ENCODE measurements at regions not wholly inside any gene's neighbourhood (a gene's known extent, or its start where the extent isn't known, plus 50 kb on each side); places are given as distances from the start of the nearest gene placed in this dataset.

- Mint-ChIP-seq H3K27me3 (ENCODE audit: low read depth) (peaks cover 16% of the 10 kb centered on the region), H3K4me1 (ENCODE audit: low read depth) (peaks cover 11% of the 10 kb centered on the region), H3K4me3 (no peak overlapping the region), H3K9me3 (no peaks in the 10 kb centered on the region), H3K27ac (no peak overlapping the region), H3K36me3 (ENCODE audit: low read depth) (no peaks in the 10 kb centered on the region)
Measured at GRCh38 chr16:85333744-85334640, 221.7 kb upstream of the CIBAR2 start.

DNA sequence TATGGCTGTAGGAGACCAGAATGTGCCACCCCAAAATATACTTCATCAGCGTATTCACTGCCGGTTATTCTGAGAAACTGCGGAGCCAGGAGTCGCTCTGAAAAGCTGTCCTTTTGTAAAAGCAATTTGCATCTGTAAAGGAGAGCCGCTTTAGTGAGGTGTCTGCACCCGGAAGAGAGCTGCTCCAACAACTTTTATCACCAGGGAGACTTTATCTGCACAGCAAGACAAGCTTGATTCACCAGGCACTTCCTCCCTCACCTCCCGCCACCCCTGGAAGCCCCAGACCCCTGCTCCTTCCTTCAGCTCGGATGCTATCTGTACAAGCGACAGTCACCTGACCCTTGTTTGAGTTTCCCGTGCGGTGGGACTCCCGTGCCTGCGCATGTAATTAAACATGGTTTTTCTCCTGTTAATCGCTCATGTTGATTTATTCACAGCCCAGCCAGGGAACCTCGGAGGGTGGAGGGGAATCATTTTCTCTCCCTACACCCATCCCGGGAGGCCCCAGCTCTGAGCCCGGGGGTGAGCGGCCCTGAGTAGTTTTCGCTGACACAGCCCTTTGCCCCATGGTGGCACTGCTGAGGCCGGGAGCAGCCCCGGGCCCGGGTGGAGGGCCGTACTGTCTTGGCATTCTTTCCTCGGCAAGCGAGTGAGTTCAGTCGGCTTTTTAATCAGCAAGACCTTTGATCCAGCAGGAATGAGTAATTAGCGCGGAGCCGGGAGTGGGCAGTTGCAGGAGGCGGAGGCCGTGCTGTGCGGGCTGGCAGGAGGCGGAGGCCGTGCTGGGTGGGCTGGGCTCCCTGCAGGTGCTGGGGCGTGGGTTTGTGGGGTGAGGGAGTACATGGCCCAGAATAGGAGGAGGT lies 222.7 kb upstream of the CIBAR2 start:
- Mint-ChIP-seq H3K4me1 (ENCODE audit: low read depth) (peaks cover 11% of the 10 kb centered on the region), H3K9me3 (no peaks in the 10 kb centered on the region), H3K27me3 (ENCODE audit: low read depth) (peaks cover 12% of the 10 kb centered on the region), H3K4me3 (peak overlapping the region; percentile 38), H3K36me3 (ENCODE audit: low read depth) (no peaks in the 10 kb centered on the region), H3K27ac (no peak overlapping the region)

DNA sequence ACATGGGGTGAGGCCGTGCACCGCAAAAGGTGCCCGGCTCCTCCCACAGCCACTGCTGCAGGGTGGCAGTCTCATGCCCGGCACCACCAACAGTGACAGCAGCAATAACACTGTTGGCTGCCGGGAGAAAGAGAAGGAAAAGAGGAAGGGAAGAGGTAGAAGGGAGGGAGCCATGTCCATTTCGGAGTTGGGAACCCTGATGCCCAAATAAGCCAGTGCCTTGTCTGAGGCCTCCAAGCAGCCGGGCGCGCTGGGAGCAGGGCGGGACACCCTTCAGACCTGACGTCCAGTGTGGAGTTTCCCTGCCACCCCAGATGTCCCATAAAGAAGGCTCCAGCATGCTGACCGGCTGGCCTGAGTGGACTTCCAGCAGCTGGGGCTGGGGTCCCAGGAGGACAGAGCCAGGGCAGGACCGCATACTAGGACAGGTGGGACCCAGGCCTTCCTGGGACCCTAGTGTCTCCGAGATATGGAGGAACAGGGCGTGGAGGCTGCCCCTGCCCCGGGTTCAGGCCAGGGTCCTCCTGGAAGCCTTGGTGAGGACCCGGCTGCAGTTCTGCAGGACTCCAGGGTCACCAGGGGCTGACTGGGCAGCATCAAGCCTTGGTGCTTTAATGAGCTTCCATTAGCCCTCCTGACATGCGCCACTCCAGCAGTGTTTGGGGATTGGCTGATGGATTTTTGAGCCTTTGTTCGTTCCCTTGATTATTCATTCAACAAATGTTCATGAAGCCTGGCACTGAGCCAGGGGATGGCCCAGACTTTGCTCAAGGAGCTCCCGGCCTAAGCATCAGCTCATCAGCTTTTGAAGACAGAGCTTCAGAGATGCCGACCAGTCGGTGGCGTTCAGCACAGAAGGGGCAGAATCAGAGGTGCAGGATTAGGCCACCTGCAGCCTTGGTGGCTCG lies 223.6 kb upstream of the CIBAR2 start:
- peaks cover 5% of the 10 kb centered on the region for H3K27me3 Mint-ChIP-seq (ENCODE audit: low read depth)
- no peak overlapping the region for H3K4me3 Mint-ChIP-seq
- no peaks in the 10 kb centered on the region for H3K36me3 Mint-ChIP-seq (ENCODE audit: low read depth)
- no peak overlapping the region for H3K27ac Mint-ChIP-seq
- H3K9me3 Mint-ChIP-seq = no peaks in the 10 kb centered on the region
- H3K4me1 Mint-ChIP-seq (ENCODE audit: low read depth) = peaks cover 9% of the 10 kb centered on the region

DNA sequence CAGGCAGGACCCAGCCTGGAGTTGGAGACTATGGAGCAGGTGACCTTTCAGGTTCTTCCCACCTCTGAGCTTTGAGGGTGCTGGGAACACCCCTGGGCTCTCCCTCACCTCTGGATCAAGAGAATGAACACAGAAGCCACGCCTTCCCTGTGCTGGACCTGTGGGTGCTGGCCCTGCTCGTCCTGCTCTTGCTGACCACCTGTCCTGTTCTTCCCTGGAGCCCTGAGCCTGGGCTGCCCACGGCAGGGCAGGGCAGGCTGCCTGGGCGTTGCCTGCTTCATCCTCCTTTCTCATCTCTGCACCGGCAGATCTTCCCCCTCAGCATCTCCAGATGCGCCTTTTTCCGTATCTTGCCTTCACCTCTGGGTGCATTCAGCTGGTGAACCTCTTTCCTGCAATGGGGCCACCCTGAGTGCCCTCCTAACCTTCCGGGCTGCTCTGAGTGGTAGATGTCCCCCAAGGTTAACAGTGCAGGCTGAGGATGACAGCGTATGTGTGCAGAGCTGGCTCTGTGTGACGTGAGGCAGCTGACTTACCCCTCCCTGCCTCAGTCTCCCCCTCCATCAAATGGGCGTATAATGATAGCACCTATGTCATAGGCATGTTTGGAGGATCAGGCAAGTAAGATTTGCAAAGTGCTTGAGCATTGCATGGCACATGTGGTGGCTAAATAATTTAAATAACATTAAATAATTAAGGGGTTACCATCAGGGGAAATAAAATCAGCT lies 225.8 kb upstream of the CIBAR2 start:
- no peak overlapping the region for H3K4me3 Mint-ChIP-seq
- H3K4me1 Mint-ChIP-seq (ENCODE audit: low read depth) = peaks cover 9% of the 10 kb centered on the region
- H3K36me3 Mint-ChIP-seq (ENCODE audit: low read depth) = no peaks in the 10 kb centered on the region
- H3K27me3 Mint-ChIP-seq (ENCODE audit: low read depth) = peaks cover 5% of the 10 kb centered on the region
- H3K9me3 Mint-ChIP-seq = no peaks in the 10 kb centered on the region
- no peak overlapping the region for H3K27ac Mint-ChIP-seq

GRCh38 chr16:85338638-85338982 lies 226.3 kb upstream of the CIBAR2 start:
- Mint-ChIP-seq H3K27ac (no peak overlapping the region), H3K27me3 (ENCODE audit: low read depth) (peaks cover 5% of the 10 kb centered on the region), H3K4me1 (ENCODE audit: low read depth) (peaks cover 9% of the 10 kb centered on the region), H3K4me3 (no peak overlapping the region), H3K9me3 (no peaks in the 10 kb centered on the region), H3K36me3 (ENCODE audit: low read depth) (no peaks in the 10 kb centered on the region)

DNA sequence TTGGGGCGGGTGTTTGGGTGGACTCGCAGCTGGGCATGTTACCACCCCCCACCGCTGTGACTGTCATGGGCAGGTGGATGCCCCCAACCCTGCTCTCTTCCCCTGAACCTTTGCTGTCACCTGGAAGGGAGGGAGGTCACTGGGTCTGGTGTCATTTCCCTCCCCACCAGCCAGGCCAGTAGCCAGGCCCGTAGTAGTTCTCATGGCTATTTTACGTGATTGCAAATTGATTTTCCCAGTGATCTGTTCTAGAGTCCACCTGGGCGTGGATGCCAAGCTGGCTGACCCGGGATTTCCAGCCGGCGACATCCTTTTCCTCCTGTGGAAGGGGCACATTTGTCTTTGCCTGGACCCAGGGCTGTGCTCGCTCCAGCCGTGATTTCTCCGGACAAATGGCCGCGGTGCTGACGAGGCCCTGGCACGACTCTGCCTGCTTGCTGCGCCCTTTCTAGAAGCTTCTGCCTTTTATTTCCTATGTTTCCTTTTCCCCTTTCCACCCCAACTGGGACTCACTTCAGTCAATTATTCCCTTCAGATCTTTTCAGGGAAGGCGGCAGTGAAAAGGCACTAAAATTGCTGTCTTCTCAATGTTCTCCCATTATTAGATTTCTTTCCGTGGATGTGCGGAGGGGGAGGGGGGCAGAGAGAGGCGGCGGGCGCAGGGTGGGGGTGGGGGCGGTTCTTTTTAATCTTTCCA lies 226.9 kb upstream of the CIBAR2 start:
- H3K9me3 Mint-ChIP-seq = no peaks in the 10 kb centered on the region
- no peak overlapping the region for H3K4me3 Mint-ChIP-seq
- H3K4me1 Mint-ChIP-seq (ENCODE audit: low read depth) = peaks cover 9% of the 10 kb centered on the region
- no peaks in the 10 kb centered on the region for H3K36me3 Mint-ChIP-seq (ENCODE audit: low read depth)
- H3K27me3 Mint-ChIP-seq (ENCODE audit: low read depth) = peaks cover 5% of the 10 kb centered on the region
- no peak overlapping the region for H3K27ac Mint-ChIP-seq

GRCh38 chr16:85341972-85342695 lies 229.9 kb upstream of the CIBAR2 start:
- H3K27ac Mint-ChIP-seq = no peak overlapping the region
- no peaks in the 10 kb centered on the region for H3K27me3 Mint-ChIP-seq (ENCODE audit: low read depth)
- no peaks in the 10 kb centered on the region for H3K36me3 Mint-ChIP-seq (ENCODE audit: low read depth)
- no peaks in the 10 kb centered on the region for H3K9me3 Mint-ChIP-seq
- no peaks in the 10 kb centered on the region for H3K4me1 Mint-ChIP-seq (ENCODE audit: low read depth)
- no peak overlapping the region for H3K4me3 Mint-ChIP-seq

GRCh38 chr16:85344502-85345128 lies 232.3 kb upstream of the CIBAR2 start:
- Mint-ChIP-seq H3K4me1 (ENCODE audit: low read depth) (no peaks in the 10 kb centered on the region), H3K36me3 (ENCODE audit: low read depth) (no peaks in the 10 kb centered on the region), H3K27ac (no peak overlapping the region), H3K4me3 (no peak overlapping the region), H3K27me3 (ENCODE audit: low read depth) (no peaks in the 10 kb centered on the region), H3K9me3 (no peaks in the 10 kb centered on the region)

GRCh38 chr16:85345129-85345639 lies 232.9 kb upstream of the CIBAR2 start:
- H3K4me1 Mint-ChIP-seq (ENCODE audit: low read depth) = no peaks in the 10 kb centered on the region
- no peak overlapping the region for H3K27ac Mint-ChIP-seq
- H3K27me3 Mint-ChIP-seq (ENCODE audit: low read depth) = no peaks in the 10 kb centered on the region
- H3K36me3 Mint-ChIP-seq (ENCODE audit: low read depth) = no peaks in the 10 kb centered on the region
- H3K4me3 Mint-ChIP-seq = no peak overlapping the region
- no peaks in the 10 kb centered on the region for H3K9me3 Mint-ChIP-seq

GRCh38 chr16:85346404-85347212 lies 234.3 kb upstream of the CIBAR2 start:
- no peaks in the 10 kb centered on the region for H3K4me1 Mint-ChIP-seq (ENCODE audit: low read depth)
- H3K9me3 Mint-ChIP-seq = no peaks in the 10 kb centered on the region
- H3K27ac Mint-ChIP-seq = no peak overlapping the region
- H3K27me3 Mint-ChIP-seq (ENCODE audit: low read depth) = no peaks in the 10 kb centered on the region
- H3K4me3 Mint-ChIP-seq = no peak overlapping the region
- no peaks in the 10 kb centered on the region for H3K36me3 Mint-ChIP-seq (ENCODE audit: low read depth)

GRCh38 chr16:85347213-85347591 lies 234.9 kb upstream of the CIBAR2 start:
- H3K9me3 Mint-ChIP-seq = no peaks in the 10 kb centered on the region
- H3K4me1 Mint-ChIP-seq (ENCODE audit: low read depth) = no peaks in the 10 kb centered on the region
- no peak overlapping the region for H3K27ac Mint-ChIP-seq
- no peaks in the 10 kb centered on the region for H3K27me3 Mint-ChIP-seq (ENCODE audit: low read depth)
- no peaks in the 10 kb centered on the region for H3K36me3 Mint-ChIP-seq (ENCODE audit: low read depth)
- H3K4me3 Mint-ChIP-seq = no peak overlapping the region

Data from T-helper 1 cell treated with Interleukin-12 subunit alpha and Interleukin-12 subunit beta and Interleukin-4 antibody, amounts not matched to agents 30 μg/mL and 1 μg/mL, for 36 hours (primary cell).